Endodermal cell (in vitro differentiated cells): ENCODE measurements at regions not wholly inside any gene's neighbourhood (a gene's known extent, or its start where the extent isn't known, plus 50 kb on each side); places are given as distances from the start of the nearest gene placed in this dataset.

Experiments used
- DNase-seq: peaks from one replicate; pipeline ENCODE4 v3.0.0-alpha.2; 2017
- H3K27ac ChIP-seq: 2 replicates; pipeline ENCODE4 v1.5.1; 2013; ENCODE audit warnings: mild to moderate bottlenecking, low read depth, low read length, moderate library complexity
- H3K27me3 ChIP-seq: 2 replicates; pipeline ENCODE4 v1.6.1; 2013; ENCODE audit warnings: mild to moderate bottlenecking, low read length, moderate library complexity; ENCODE audit not compliant: insufficient read depth, control insufficient read depth, poor library complexity, severe bottlenecking
- H3K36me3 ChIP-seq: 2 replicates; pipeline ENCODE4 v1.7.0; 2013; ENCODE audit warnings: mild to moderate bottlenecking, low read length, moderate library complexity; ENCODE audit not compliant: control insufficient read depth, insufficient read depth
- H3K4me1 ChIP-seq: one replicate; pipeline ENCODE4 v1.7.0; 2013; ENCODE audit warnings: low read length; ENCODE audit not compliant: control insufficient read depth, insufficient read depth
- H3K4me3 ChIP-seq: 2 replicates; pipeline ENCODE4 v1.5.1; 2013; ENCODE audit warnings: mild to moderate bottlenecking, low read length, moderate library complexity
- H3K9ac ChIP-seq: 2 replicates; pipeline ENCODE4 v1.6.1; 2013; ENCODE audit warnings: mild to moderate bottlenecking, low read length, moderate library complexity; ENCODE audit not compliant: poor library complexity, severe bottlenecking; ENCODE audit errors: extremely low read depth
- H3K9me3 ChIP-seq: 2 replicates; pipeline ENCODE4 v1.6.1; 2013; ENCODE audit warnings: mild to moderate bottlenecking, low read length, moderate library complexity; ENCODE audit not compliant: control insufficient read depth
- H3K27ac Mint-ChIP-seq: 2 replicates; pipeline ENCODE4 v1.8.0; 2020; ENCODE audit warnings: mixed read lengths
- H3K27me3 Mint-ChIP-seq: 2 replicates; pipeline ENCODE4 v1.8.0; 2021; ENCODE audit warnings: mild to moderate bottlenecking, mixed read lengths; ENCODE audit not compliant: insufficient read depth
- H3K36me3 Mint-ChIP-seq: 2 replicates; pipeline ENCODE4 v1.8.0; 2020; ENCODE audit warnings: low read depth, mixed read lengths
- H3K4me1 Mint-ChIP-seq: 2 replicates; pipeline ENCODE4 v1.8.0; 2020; ENCODE audit warnings: mixed read lengths
- H3K4me3 Mint-ChIP-seq: 2 replicates; pipeline ENCODE4 v1.8.0; 2020; ENCODE audit warnings: mild to moderate bottlenecking, moderate library complexity, mixed read lengths
- H3K9me3 Mint-ChIP-seq: 2 replicates; pipeline ENCODE4 v1.8.0; 2020; ENCODE audit warnings: mild to moderate bottlenecking, mixed read lengths
- CTCF ChIP-seq: fragments of 200-600 bp; sonication (generic); conservative IDR thresholded peaks from 2 replicates; pipeline ENCODE4 v1.5.0; 2021; ENCODE audit warnings: antibody characterized with exemption, mild to moderate bottlenecking
- WGBS, 2 experiments: methylation state at CpG; one replicate each; pipeline versions ENCODE4 v1.1.5 to v1.1.7; 2013; ENCODE audit warnings: missing lambda C conversion rate in 2 of 2, mixed read lengths in 1 of 2; ENCODE audit not compliant: insufficient coverage in 1 of 2, insufficient read length in 1 of 2; 5-methylcytosine and 5-hydroxymethylcytosine counted together

- H3K9me3 ChIP-seq, result no peaks in the 10 kb centered on the region
- H3K27ac ChIP-seq, result no peak overlapping the region
- H3K4me3 ChIP-seq, result no peak overlapping the region
- Mint-ChIP-seq H3K4me1 (peaks cover 17% of the 10 kb centered on the region), H3K4me3 (no peak overlapping the region), H3K27me3 (no peaks in the 10 kb centered on the region), H3K27ac (no peak overlapping the region), H3K36me3 (peaks cover 20% of the 10 kb centered on the region), H3K9me3 (no peaks in the 10 kb centered on the region)
- no peaks in the 10 kb centered on the region for H3K27me3 ChIP-seq
- 86 to 100% methylated on average over 2 of the region's 4 CpGs for WGBS, 2 experiments
- H3K36me3 ChIP-seq, result peaks cover 41% of the 10 kb centered on the region
- H3K4me1 ChIP-seq, result peaks cover 12% of the 10 kb centered on the region
- DNase-seq, result no peak
- TF ChIP-seq CTCF, result no peak
- no peak overlapping the region for H3K9ac ChIP-seq
Measured at GRCh38 chr14:71621980-71622605, 310.1 kb upstream of the RGS6 start.

- Histone ChIP-seq H3K4me3 (no peak overlapping the region), H3K27me3 (no peaks in the 10 kb centered on the region), H3K27ac (no peak overlapping the region), H3K36me3 (peaks cover 33% of the 10 kb centered on the region), H3K9ac (no peak overlapping the region), H3K9me3 (no peaks in the 10 kb centered on the region), H3K4me1 (peaks cover 7% of the 10 kb centered on the region)
- WGBS, 2 experiments, result 93 to 97% methylated on average over 7 to 8 of the region's 8 CpGs
- Mint-ChIP-seq H3K27me3 (no peaks in the 10 kb centered on the region), H3K4me1 (peaks cover 14% of the 10 kb centered on the region), H3K36me3 (peaks cover 26% of the 10 kb centered on the region), H3K27ac (no peak overlapping the region), H3K4me3 (no peak overlapping the region), H3K9me3 (no peaks in the 10 kb centered on the region)
- no peak for DNase-seq
- no peak for TF ChIP-seq CTCF
Measured at GRCh38 chr14:71623939-71624338, 308.3 kb upstream of the RGS6 start.

GRCh38 chr14:71625175-71625574, 307.1 kb upstream of the RGS6 start:
- Histone ChIP-seq H3K27me3 (no peaks in the 10 kb centered on the region), H3K9me3 (no peaks in the 10 kb centered on the region), H3K27ac (no peak overlapping the region), H3K36me3 (peaks cover 23% of the 10 kb centered on the region), H3K4me3 (no peak overlapping the region), H3K9ac (no peak overlapping the region), H3K4me1 (peaks cover 4% of the 10 kb centered on the region)
- TF ChIP-seq CTCF, result no peak
- Mint-ChIP-seq H3K9me3 (no peaks in the 10 kb centered on the region), H3K4me1 (peaks cover 11% of the 10 kb centered on the region), H3K27ac (no peak overlapping the region), H3K27me3 (no peaks in the 10 kb centered on the region), H3K36me3 (peaks cover 23% of the 10 kb centered on the region), H3K4me3 (no peak overlapping the region)
- no peak for DNase-seq
- 85 to 94% methylated on average over 4 to 6 of the region's 6 CpGs for WGBS, 2 experiments
